CD4-positive, alpha-beta T cell (primary cell): ENCODE measurements at regions not wholly inside any gene's neighbourhood (a gene's known extent, or its start where the extent isn't known, plus 50 kb on each side); places are given as distances from the start of the nearest gene placed in this dataset.

Experiments used
- ATAC-seq: fragments of 200-7000 bp; cut with Tn5 transposase; one replicate; pipeline ENCODE4 v1.10.0; 2022; ENCODE audit warnings: mild to moderate bottlenecking; ENCODE audit not compliant: poor library complexity
- CTCF ChIA-PET: fragments of 350-600 bp; sonication (Branson Sonifier 250); formaldehyde crosslinking; loops from one replicate; lab custom pipeline; 2021; ENCODE audit warnings: antibody characterized with exemption, inconsistent platforms; lab: Charles Lee
- POLR2A ChIA-PET: fragments of 350-600 bp; sonication (Branson Sonifier 250); formaldehyde crosslinking; loops from one replicate; lab custom pipeline; 2021; ENCODE audit warnings: antibody characterized with exemption, inconsistent platforms; lab: Charles Lee
- DNase-seq, 14 experiments: peaks; one replicate each; pipeline ENCODE4 v3.0.0-alpha.2; 2013 to 2020; ENCODE audit warnings: mixed read lengths in 2 of 14
- H3K27ac ChIP-seq, 2 donors: one replicate each; pipeline versions ENCODE4 v1.5.1 to v1.7.0; 2013; ENCODE audit warnings: low read length in 2 of 2, low read depth in 1 of 2, mild to moderate bottlenecking in 1 of 2
- H3K27me3 ChIP-seq, 2 experiments: 1 replicate in 1 of 2; 2 replicates in 1 of 2; pipeline versions ENCODE4 v1.6.1 to v1.7.0; 2013; ENCODE audit warnings: low read length in 2 of 2, control low read depth in 1 of 2, mild to moderate bottlenecking in 1 of 2, moderate library complexity in 1 of 2; ENCODE audit not compliant: insufficient read depth in 2 of 2, control insufficient read depth in 1 of 2
- H3K36me3 ChIP-seq: one replicate; pipeline ENCODE4 v1.6.1; 2013; ENCODE audit warnings: low read length, control low read depth; ENCODE audit not compliant: insufficient read depth
- H3K4me1 ChIP-seq: one replicate; pipeline ENCODE4 v1.6.1; 2013; ENCODE audit warnings: low read length, control low read depth; ENCODE audit not compliant: insufficient read depth
- H3K4me3 ChIP-seq: one replicate; pipeline ENCODE4 v1.5.1; 2013; ENCODE audit warnings: mild to moderate bottlenecking, low read length, moderate library complexity
- H3K9me3 ChIP-seq, 2 experiments: 1 replicate in 1 of 2; 2 replicates in 1 of 2; pipeline versions ENCODE4 v1.6.1 to v1.7.0; 2013; ENCODE audit warnings: low read length in 2 of 2, mild to moderate bottlenecking in 2 of 2, control low read depth in 1 of 2, moderate library complexity in 1 of 2; ENCODE audit not compliant: control insufficient read depth in 1 of 2, insufficient read depth in 1 of 2
- H3K27ac Mint-ChIP-seq: one replicate; pipeline ENCODE4 v1.8.0; 2020; ENCODE audit warnings: mixed read lengths
- H3K27me3 Mint-ChIP-seq: one replicate; pipeline ENCODE4 v1.8.0; 2021; ENCODE audit warnings: mixed read lengths
- H3K36me3 Mint-ChIP-seq: one replicate; pipeline ENCODE4 v1.8.0; 2021; ENCODE audit warnings: low read depth, mixed read lengths
- H3K4me1 Mint-ChIP-seq: one replicate; pipeline ENCODE4 v1.8.0; 2021; ENCODE audit warnings: low read depth, mixed read lengths
- H3K4me3 Mint-ChIP-seq: one replicate; pipeline ENCODE4 v1.8.0; 2020; ENCODE audit warnings: mild to moderate bottlenecking, mixed read lengths
- H3K9me3 Mint-ChIP-seq: one replicate; pipeline ENCODE4 v1.8.0; 2020; ENCODE audit warnings: mixed read lengths
- intact Hi-C, 2 experiments: fragments of 100-400 bp; cut with DNase I in 1 of 2; cut with micrococcal nuclease in 1 of 2; formaldehyde crosslinking; loops; one replicate each; pipeline versions ENCODE4 v1.15.1 to v1.9.0; 2023 to 2025; cut with DNase I, micrococcal nuclease
- TF ChIP-seq, protein P1 (sequence below): fragments of 200-600 bp; IDR thresholded peaks from one replicate; pipeline ENCODE4 v1.8.0; 2022; ENCODE audit warnings: antibody characterized with exemption, mild to moderate bottlenecking

DNA sequence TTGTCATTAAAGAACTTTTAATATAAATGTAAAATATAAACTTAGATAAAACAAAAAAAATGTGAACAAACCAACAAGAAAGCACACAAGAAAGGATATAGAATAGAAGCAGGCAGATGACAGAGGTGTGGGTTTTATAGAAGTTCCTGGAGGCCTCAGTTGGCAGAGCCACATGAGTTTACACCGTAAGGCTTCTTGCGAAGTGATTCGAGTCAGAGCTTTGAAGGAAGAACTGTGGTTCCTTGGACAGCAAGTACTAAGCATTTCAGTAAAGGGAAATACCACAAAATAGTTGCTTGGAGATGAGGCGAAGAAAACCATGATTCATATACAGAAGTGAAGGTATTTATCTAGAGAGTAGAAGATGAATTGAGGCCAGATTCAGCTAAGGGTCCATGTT lies 207.9 kb upstream of the EYA4 start:
- Mint-ChIP-seq H3K4me3 (no peak overlapping the region), H3K27ac (no peak overlapping the region), H3K9me3 (no peaks in the 10 kb centered on the region)

DNA sequence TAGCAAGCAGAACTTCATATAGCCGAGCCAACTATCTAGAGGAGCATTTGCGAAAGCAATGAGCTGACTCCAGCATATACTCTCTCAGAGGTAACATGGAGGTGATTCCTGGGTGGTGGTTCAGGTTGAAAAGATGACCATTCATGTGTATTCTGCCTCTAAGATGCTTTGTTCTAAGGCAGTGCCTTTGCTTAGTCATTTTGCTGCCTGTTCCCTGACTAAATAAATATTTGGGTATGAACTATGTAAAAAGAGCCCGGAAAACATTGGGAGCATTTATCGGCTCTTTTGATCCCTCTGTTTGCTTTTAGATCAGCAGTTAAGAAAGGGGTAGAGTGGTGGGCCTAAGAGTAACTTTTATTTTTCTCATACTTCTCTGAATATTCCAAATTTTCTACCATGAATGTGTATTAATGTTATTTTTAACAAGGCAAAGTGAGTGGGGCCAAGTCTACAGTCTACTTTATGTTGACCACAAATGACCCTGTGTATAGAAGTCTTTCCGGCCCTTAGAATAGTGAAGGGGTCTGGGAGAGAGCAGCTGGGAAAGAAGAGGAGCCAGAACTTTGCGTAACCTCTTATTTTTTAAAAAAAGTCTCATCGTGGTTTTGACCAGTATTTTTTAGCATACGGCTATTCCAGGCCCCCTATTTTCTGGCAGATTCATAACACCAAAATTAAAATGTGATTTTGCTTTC lies 206.5 kb upstream of the EYA4 start:
- no peak overlapping the region for H3K27ac Mint-ChIP-seq
- H3K27ac ChIP-seq = no peak overlapping the region
- peaks cover 10% of the 10 kb centered on the region for H3K27me3 Mint-ChIP-seq
- no peaks in the 10 kb centered on the region for H3K36me3 ChIP-seq
- H3K9me3 Mint-ChIP-seq = no peaks in the 10 kb centered on the region
- no peaks in the 10 kb centered on the region for H3K4me1 Mint-ChIP-seq
- no peak overlapping the region for H3K4me3 ChIP-seq
- POLR2A ChIA-PET = no interaction called here
- DNase-seq = no peak
- TF ChIP-seq, protein P1, sequence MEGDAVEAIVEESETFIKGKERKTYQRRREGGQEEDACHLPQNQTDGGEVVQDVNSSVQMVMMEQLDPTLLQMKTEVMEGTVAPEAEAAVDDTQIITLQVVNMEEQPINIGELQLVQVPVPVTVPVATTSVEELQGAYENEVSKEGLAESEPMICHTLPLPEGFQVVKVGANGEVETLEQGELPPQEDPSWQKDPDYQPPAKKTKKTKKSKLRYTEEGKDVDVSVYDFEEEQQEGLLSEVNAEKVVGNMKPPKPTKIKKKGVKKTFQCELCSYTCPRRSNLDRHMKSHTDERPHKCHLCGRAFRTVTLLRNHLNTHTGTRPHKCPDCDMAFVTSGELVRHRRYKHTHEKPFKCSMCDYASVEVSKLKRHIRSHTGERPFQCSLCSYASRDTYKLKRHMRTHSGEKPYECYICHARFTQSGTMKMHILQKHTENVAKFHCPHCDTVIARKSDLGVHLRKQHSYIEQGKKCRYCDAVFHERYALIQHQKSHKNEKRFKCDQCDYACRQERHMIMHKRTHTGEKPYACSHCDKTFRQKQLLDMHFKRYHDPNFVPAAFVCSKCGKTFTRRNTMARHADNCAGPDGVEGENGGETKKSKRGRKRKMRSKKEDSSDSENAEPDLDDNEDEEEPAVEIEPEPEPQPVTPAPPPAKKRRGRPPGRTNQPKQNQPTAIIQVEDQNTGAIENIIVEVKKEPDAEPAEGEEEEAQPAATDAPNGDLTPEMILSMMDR = no peak
- CTCF ChIA-PET = no interaction called here
- H3K27me3 ChIP-seq = no peaks in the 10 kb centered on the region
- no peaks in the 10 kb centered on the region for H3K36me3 Mint-ChIP-seq
- no peaks in the 10 kb centered on the region for H3K9me3 ChIP-seq
- ATAC-seq = no peak
- H3K4me1 ChIP-seq = no peaks in the 10 kb centered on the region
- H3K4me3 Mint-ChIP-seq = no peak overlapping the region
- intact Hi-C loops = loop anchor here in 1 of 2 experiments (5.0 kb wide), 1 partner anchor 502 kb away; no protein-coding TSS in a partner anchor

More for the DNA sequence above, 207.9 kb upstream of the EYA4 start:
- Mint-ChIP-seq H3K4me1 (no peaks in the 10 kb centered on the region), H3K36me3 (no peaks in the 10 kb centered on the region), H3K27me3 (peaks cover 10% of the 10 kb centered on the region)
- TF ChIP-seq, protein P1 = no peak
- H3K27me3 ChIP-seq = no peaks in the 10 kb centered on the region
- H3K27ac ChIP-seq = no peak overlapping the region
- H3K4me1 ChIP-seq = no peaks in the 10 kb centered on the region
- H3K36me3 ChIP-seq = no peaks in the 10 kb centered on the region
- POLR2A ChIA-PET = no interaction called here
- DNase-seq (no peak), ATAC-seq (no peak)
- no peak overlapping the region for H3K4me3 ChIP-seq
- H3K9me3 ChIP-seq = no peaks in the 10 kb centered on the region
- intact Hi-C loops = no loop called here
- CTCF ChIA-PET = interaction anchor here (0.6 kb wide), 1 partner anchor 547 kb away, joined by 4 read pairs; no protein-coding TSS in a partner anchor

DNA sequence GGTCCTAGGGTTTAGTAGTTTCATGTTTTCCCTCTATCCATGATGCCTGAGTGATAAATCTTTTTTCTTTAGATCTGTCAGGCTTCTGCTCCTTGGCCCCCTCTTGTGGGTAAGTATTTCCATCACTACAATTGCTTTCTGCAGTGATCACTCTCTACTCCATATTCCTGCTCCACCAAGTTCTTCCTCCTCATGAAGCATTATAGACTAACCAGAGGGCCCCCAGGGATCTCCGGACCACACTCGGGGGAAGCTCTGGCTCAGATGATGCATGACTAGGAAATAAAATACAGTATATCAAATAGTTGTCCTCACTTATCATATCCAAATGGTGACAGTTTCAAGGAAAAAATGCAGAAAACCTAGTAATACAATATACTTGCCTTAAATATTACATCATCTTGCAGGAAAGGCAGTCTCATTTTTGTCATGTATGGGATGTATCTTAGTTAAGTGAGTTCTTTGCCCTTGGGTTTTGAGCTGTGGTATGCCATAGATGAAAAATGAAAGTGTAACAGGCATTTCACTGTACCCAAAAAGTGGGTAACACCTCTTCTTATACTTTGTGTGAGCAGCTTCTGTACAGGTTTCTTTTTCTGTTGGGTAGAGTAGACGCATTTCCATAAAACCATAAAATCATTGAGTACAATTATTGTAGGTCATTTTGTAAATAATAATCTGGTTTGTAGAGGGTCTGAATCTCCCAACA lies 200.9 kb upstream of the EYA4 start:
- POLR2A ChIA-PET = no interaction called here
- intact Hi-C loops = loop anchor here (5.0 to 10.0 kb wide), 2 partner anchors 375 to 508 kb away; no protein-coding TSS in a partner anchor
- no peak overlapping the region for H3K4me3 Mint-ChIP-seq
- CTCF ChIA-PET = no interaction called here
- Histone ChIP-seq H3K9me3 (no peaks in the 10 kb centered on the region), H3K27ac (no peak overlapping the region), H3K27me3 (peaks cover 0 to 2% of the 10 kb centered on the region in 2 experiments), H3K36me3 (no peaks in the 10 kb centered on the region), H3K4me3 (no peak overlapping the region), H3K4me1 (no peaks in the 10 kb centered on the region)
- no peak overlapping the region for H3K27ac Mint-ChIP-seq
- H3K27me3 Mint-ChIP-seq = peaks cover 4% of the 10 kb centered on the region
- H3K4me1 Mint-ChIP-seq = no peaks in the 10 kb centered on the region
- H3K9me3 Mint-ChIP-seq = no peaks in the 10 kb centered on the region
- no peaks in the 10 kb centered on the region for H3K36me3 Mint-ChIP-seq
- ATAC-seq = no peak
- peak in 2 of 14 experiments; percentile 4 to 9 for DNase-seq
- TF ChIP-seq, protein P1 = no peak
